ENCODE measurements at regions not wholly inside any gene's neighbourhood (a gene's known extent, or its start where the extent isn't known, plus 50 kb on each side); places are given as distances from the start of the nearest gene placed in this dataset.

DNA sequence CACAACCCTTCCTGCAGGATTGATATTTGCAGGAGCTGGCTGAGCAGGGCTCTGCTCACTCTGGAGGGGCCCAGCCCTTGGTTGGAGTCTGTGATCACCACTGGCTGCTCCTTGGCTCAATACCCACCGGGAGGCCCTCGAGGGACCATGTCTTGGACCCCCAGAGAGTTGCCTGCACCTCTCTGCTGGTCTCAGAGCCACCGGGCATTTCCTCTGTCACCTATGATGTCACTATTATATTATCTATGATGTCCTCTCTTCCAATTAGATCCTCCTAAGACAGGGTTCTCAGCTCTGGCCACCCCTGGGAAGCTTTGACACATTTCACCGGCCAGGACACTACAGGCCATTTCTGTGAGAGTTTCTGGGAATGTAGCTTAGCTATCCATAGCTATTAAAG lies 113.1 kb downstream of the PDCL3 start:
- TF ChIP-seq, protein P1, sequence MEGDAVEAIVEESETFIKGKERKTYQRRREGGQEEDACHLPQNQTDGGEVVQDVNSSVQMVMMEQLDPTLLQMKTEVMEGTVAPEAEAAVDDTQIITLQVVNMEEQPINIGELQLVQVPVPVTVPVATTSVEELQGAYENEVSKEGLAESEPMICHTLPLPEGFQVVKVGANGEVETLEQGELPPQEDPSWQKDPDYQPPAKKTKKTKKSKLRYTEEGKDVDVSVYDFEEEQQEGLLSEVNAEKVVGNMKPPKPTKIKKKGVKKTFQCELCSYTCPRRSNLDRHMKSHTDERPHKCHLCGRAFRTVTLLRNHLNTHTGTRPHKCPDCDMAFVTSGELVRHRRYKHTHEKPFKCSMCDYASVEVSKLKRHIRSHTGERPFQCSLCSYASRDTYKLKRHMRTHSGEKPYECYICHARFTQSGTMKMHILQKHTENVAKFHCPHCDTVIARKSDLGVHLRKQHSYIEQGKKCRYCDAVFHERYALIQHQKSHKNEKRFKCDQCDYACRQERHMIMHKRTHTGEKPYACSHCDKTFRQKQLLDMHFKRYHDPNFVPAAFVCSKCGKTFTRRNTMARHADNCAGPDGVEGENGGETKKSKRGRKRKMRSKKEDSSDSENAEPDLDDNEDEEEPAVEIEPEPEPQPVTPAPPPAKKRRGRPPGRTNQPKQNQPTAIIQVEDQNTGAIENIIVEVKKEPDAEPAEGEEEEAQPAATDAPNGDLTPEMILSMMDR (IDR thresholded peaks at IDR 0.05) = no peak
- TF ChIP-seq POLR2A (IDR thresholded peaks at IDR 0.05) (no peak), EP300 (IDR thresholded peaks at IDR 0.05) (no peak)

Measured in tibial nerve (tissue), 4 donors.